OCI-LY1 (cell line): ENCODE measurements at regions not wholly inside any gene's neighbourhood (a gene's known extent, or its start where the extent isn't known, plus 50 kb on each side); places are given as distances from the start of the nearest gene placed in this dataset.

Experiments
- H2AFZ ChIP-seq: fragments of 200-600 bp; sonication (generic), shearing (Covaris generic); 2 replicates; pipeline ENCODE4 v1.6.0; 2014; ENCODE audit warnings: antibody characterized with exemption, mild to moderate bottlenecking, low read length
- H3F3A ChIP-seq: fragments of 200-600 bp; sonication (generic), shearing (Covaris generic); 2 replicates; pipeline ENCODE4 v1.6.0; 2014; ENCODE audit warnings: mild to moderate bottlenecking, antibody characterized with exemption, low read length, moderate library complexity; ENCODE audit not compliant: insufficient read depth
- H3K27ac ChIP-seq: fragments of 200-600 bp; sonication (generic); 2 replicates; pipeline ENCODE4 v1.5.1; 2014; ENCODE audit warnings: low read length, mixed run types, mild to moderate bottlenecking, low read depth; ENCODE audit not compliant: poor library complexity, severe bottlenecking
- H3K27me3 ChIP-seq: fragments of 200-600 bp; sonication (generic); 2 replicates; pipeline ENCODE4 v1.6.0; 2014; ENCODE audit warnings: antibody characterized with exemption, mild to moderate bottlenecking, low read length, moderate library complexity; ENCODE audit not compliant: insufficient read depth
- H3K36me3 ChIP-seq: fragments of 200-600 bp; sonication (generic); 2 replicates; pipeline ENCODE4 v1.6.1; 2014; ENCODE audit warnings: mild to moderate bottlenecking, antibody characterized with exemption, low read length, moderate library complexity, mixed read lengths; ENCODE audit not compliant: insufficient read depth
- H3K4me1 ChIP-seq: fragments of 200-600 bp; sonication (generic); 2 replicates; pipeline ENCODE4 v1.5.1; 2014; ENCODE audit warnings: mild to moderate bottlenecking, low read length, moderate library complexity; ENCODE audit not compliant: insufficient read depth, severe bottlenecking
- H3K4me2 ChIP-seq: fragments of 200-600 bp; sonication (generic), shearing (Covaris generic); 2 replicates; pipeline ENCODE4 v1.6.1; 2014; ENCODE audit warnings: low read length
- H3K4me3 ChIP-seq: fragments of 200-600 bp; sonication (generic); 2 replicates; pipeline ENCODE4 v1.5.1; 2014; ENCODE audit warnings: low read length, low read depth, mild to moderate bottlenecking, mixed read lengths; ENCODE audit not compliant: poor library complexity, severe bottlenecking
- H3K79me2 ChIP-seq: fragments of 200-600 bp; shearing (Covaris generic); 2 replicates; pipeline ENCODE4 v1.6.1; 2016; ENCODE audit warnings: mixed run types, low read length, mixed read lengths; ENCODE audit not compliant: insufficient read depth
- H3K9ac ChIP-seq: fragments of 200-600 bp; sonication (generic), shearing (Covaris generic); 2 replicates; pipeline ENCODE4 v1.6.1; 2014; ENCODE audit warnings: mild to moderate bottlenecking, low read length, mixed read lengths
- H3K9me2 ChIP-seq: fragments of 200-600 bp; sonication (generic), shearing (Covaris generic); 2 replicates; pipeline ENCODE4 v1.6.1; 2014; ENCODE audit warnings: low read depth, mild to moderate bottlenecking, low read length, mixed read lengths
- H3K9me3 ChIP-seq: fragments of 200-600 bp; shearing (Covaris generic); 2 replicates; pipeline ENCODE4 v1.6.1; 2014; ENCODE audit warnings: low read length, mixed read lengths
- H4K20me1 ChIP-seq: fragments of 200-600 bp; sonication (generic), shearing (Covaris generic); 2 replicates; pipeline ENCODE4 v1.6.0; 2016; ENCODE audit warnings: mild to moderate bottlenecking, low read length; ENCODE audit not compliant: insufficient read depth
- CTCF ChIP-seq: fragments of 200-600 bp; sonication (generic), shearing (Covaris generic); IDR thresholded peaks from 2 replicates; pipeline ENCODE4 v1.5.1; 2017; ENCODE audit warnings: mild to moderate bottlenecking, antibody characterized with exemption, low read length, moderate library complexity, mixed read lengths
- EZH2 ChIP-seq: fragments of 200-600 bp; sonication (generic), shearing (Covaris generic); IDR thresholded peaks from 2 replicates; pipeline ENCODE4 v1.8.0; 2017; ENCODE audit warnings: borderline replicate concordance, mixed run types, mild to moderate bottlenecking, antibody characterized with exemption, low read length, moderate library complexity, mixed read lengths

- Histone ChIP-seq H3K4me2 (no peak overlapping the region), H3K79me2 (no peaks in the 10 kb centered on the region), H3K27me3 (no peaks in the 10 kb centered on the region)
These were observed 98.5 kb upstream of the SNTG2 start for GRCh38 chr2:852168-852567.

GRCh38 chr2:851680-852079 lies 99.0 kb upstream of the SNTG2 start:
- no peaks in the 10 kb centered on the region for H3K79me2 ChIP-seq
- no peaks in the 10 kb centered on the region for H3K4me1 ChIP-seq
- H3K9me3 ChIP-seq = no peaks in the 10 kb centered on the region
- H3K9me2 ChIP-seq = no peaks in the 10 kb centered on the region
- no peak overlapping the region for H3K4me3 ChIP-seq
- H3K27ac ChIP-seq = no peak overlapping the region
- no peaks in the 10 kb centered on the region for H3F3A ChIP-seq
- no peaks in the 10 kb centered on the region for H3K36me3 ChIP-seq
- no peak overlapping the region for H3K9ac ChIP-seq
- no peaks in the 10 kb centered on the region for H3K27me3 ChIP-seq
- TF ChIP-seq EZH2 (no peak), CTCF (no peak)
- H2AFZ ChIP-seq = no peak overlapping the region
- no peak overlapping the region for H3K4me2 ChIP-seq
- no peaks in the 10 kb centered on the region for H4K20me1 ChIP-seq

More at GRCh38 chr2:852168-852567, 98.5 kb upstream of the SNTG2 start:
- Histone ChIP-seq H3K4me3 (no peak overlapping the region), H3K4me1 (no peaks in the 10 kb centered on the region), H2AFZ (no peak overlapping the region), H3K36me3 (no peaks in the 10 kb centered on the region), H3K9ac (no peak overlapping the region), H3K9me2 (no peaks in the 10 kb centered on the region), H4K20me1 (no peaks in the 10 kb centered on the region), H3F3A (no peaks in the 10 kb centered on the region), H3K9me3 (no peaks in the 10 kb centered on the region), H3K27ac (no peak overlapping the region)
- TF ChIP-seq EZH2 (no peak), CTCF (no peak)

- no peaks in the 10 kb centered on the region for H3K27me3 ChIP-seq
- H3K79me2 ChIP-seq = no peaks in the 10 kb centered on the region
- no peaks in the 10 kb centered on the region for H3K9me3 ChIP-seq
- H3K9me2 ChIP-seq = no peaks in the 10 kb centered on the region
- H3K27ac ChIP-seq = no peak overlapping the region
- no peaks in the 10 kb centered on the region for H3F3A ChIP-seq
- H2AFZ ChIP-seq = no peak overlapping the region
- H3K36me3 ChIP-seq = no peaks in the 10 kb centered on the region
- no peaks in the 10 kb centered on the region for H3K4me1 ChIP-seq
- no peak for TF ChIP-seq EZH2
- no peak for TF ChIP-seq CTCF
- no peak overlapping the region for H3K4me2 ChIP-seq
- H4K20me1 ChIP-seq = no peaks in the 10 kb centered on the region
- no peak overlapping the region for H3K9ac ChIP-seq
- no peak overlapping the region for H3K4me3 ChIP-seq
These were observed 99.6 kb upstream of the SNTG2 start for GRCh38 chr2:851078-851477.
